DMS114 treated with DMSO at 0.1 percent for 48 hours (cell line): ENCODE measurements at regions not wholly inside any gene's neighbourhood (a gene's known extent, or its start where the extent isn't known, plus 50 kb on each side); places are given as distances from the start of the nearest gene placed in this dataset.
A peak's percentile ranks its signal among the peaks of the same experiment; 100 is the strongest.
"Not testable (repeated sequence)": the region's sequence is repeated elsewhere in the genome, so short reads cannot be mapped to it uniquely, and the experiment has no call there.

ENCODE experiments used
- DNase-seq: peaks from one replicate; lab custom pipeline; 2025; ENCODE audit not compliant: unreplicated experiment; lab: John Stamatoyannopoulos, UW

- peak; percentile 64 for DNase-seq
These were observed 85.3 kb upstream of the ADRB2 start for GRCh38 chr5:148740966-148741742.

GRCh38 chr5:148741766-148742165 lies 84.6 kb upstream of the ADRB2 start:
- DNase-seq: not testable (repeated sequence)

- not testable (repeated sequence) for DNase-seq
These were observed 82.0 kb upstream of the ADRB2 start for GRCh38 chr5:148744380-148744779.

GRCh38 chr5:148746826-148747535 lies 79.4 kb upstream of the ADRB2 start:
- DNase-seq: no peak

- no peak for DNase-seq
These were observed 78.9 kb upstream of the ADRB2 start for GRCh38 chr5:148747536-148747906.

GRCh38 chr5:148748702-148749392 lies 77.6 kb upstream of the ADRB2 start:
- DNase-seq: no peak

- DNase-seq: no peak
These were observed 75.8 kb upstream of the ADRB2 start for GRCh38 chr5:148750614-148751013.

GRCh38 chr5:148751025-148751424 lies 75.4 kb upstream of the ADRB2 start:
- no peak for DNase-seq

GRCh38 chr5:148752375-148752774 lies 74.0 kb upstream of the ADRB2 start:
- not testable (repeated sequence) for DNase-seq

GRCh38 chr5:148759101-148759500 lies 67.3 kb upstream of the ADRB2 start:
- no peak for DNase-seq

GRCh38 chr5:148760945-148761638 lies 65.3 kb upstream of the ADRB2 start:
- DNase-seq: no peak

- DNase-seq: no peak
These were observed 62.4 kb upstream of the ADRB2 start for GRCh38 chr5:148763996-148764395.

- no peak for DNase-seq
These were observed 61.4 kb upstream of the ADRB2 start for GRCh38 chr5:148765061-148765460.

- DNase-seq: no peak
These were observed 57.5 kb upstream of the ADRB2 start for GRCh38 chr5:148768806-148769415.

- no peak for DNase-seq
These were observed 56.5 kb upstream of the ADRB2 start for GRCh38 chr5:148769941-148770340.

- no peak for DNase-seq
These were observed 52.1 kb upstream of the ADRB2 start for GRCh38 chr5:148774313-148774712.

GRCh38 chr5:148776261-148776660 lies 50.1 kb upstream of the ADRB2 start:
- DNase-seq: no peak
